HCT116 (cell line): ENCODE measurements at regions not wholly inside any gene's neighbourhood (a gene's known extent, or its start where the extent isn't known, plus 50 kb on each side); places are given as distances from the start of the nearest gene placed in this dataset.

ENCODE experiments used
- ATAC-seq: fragments of 200-7000 bp; cut with Tn5 transposase; 2 replicates; pipeline ENCODE4 v1.9.1; 2020; ENCODE audit warnings: mild to moderate bottlenecking, moderate library complexity
- BruUV-seq: library from RNA; stranded (reverse); fragments of 400-500 nt; replicated peaks from 2 replicates; lab custom pipeline; 2021; lab: Mats Ljungman, UMichigan
- CTCF ChIA-PET: fragments of 300-600 bp; sonication (Branson Sonifier 250); formaldehyde crosslinking; loops from one replicate; lab custom pipeline; 2021; ENCODE audit warnings: antibody characterized with exemption; lab: Charles Lee
- POLR2A ChIA-PET: fragments of 300-600, 350-600 bp; sonication (Branson Sonifier 250); formaldehyde crosslinking; loops from one replicate; lab custom pipeline; 2021; ENCODE audit warnings: antibody characterized with exemption; lab: Charles Lee
- RAD21 ChIA-PET, 2 experiments: fragments of 300-600 bp; sonication (Branson Sonifier 250); formaldehyde crosslinking; loops; one replicate each; lab custom pipeline; 2023; ENCODE audit warnings: low total read pairs in 2 of 2; ENCODE audit not compliant: uncharacterized antibody in 2 of 2, unreplicated experiment in 2 of 2, low non-redundant PET in 1 of 2; lab: Charles Lee
- DNase-seq: peaks from one replicate; pipeline ENCODE4 v3.0.0-alpha.2; 2010; ENCODE audit warnings: low read depth, low spot score
- H2AFZ ChIP-seq: fragments of 200-600 bp; shearing (Covaris generic), sonication (generic); 2 replicates; pipeline ENCODE4 v1.6.1; 2017; ENCODE audit warnings: low read depth, mixed run types, mixed read lengths, antibody characterized with exemption, low read length; ENCODE audit not compliant: poor library complexity, severe bottlenecking
- H3K27ac ChIP-seq: 2 replicates; pipeline ENCODE4 v1.5.1; 2012; ENCODE audit warnings: low read depth, low read length
- H3K27me3 ChIP-seq: fragments of 200-600 bp; sonication (generic); 2 replicates; pipeline ENCODE4 v1.6.1; 2016; ENCODE audit warnings: mixed run types, low read length, mixed read lengths; ENCODE audit not compliant: insufficient read depth
- H3K36me3 ChIP-seq, 2 experiments: fragments of 200-500 bp in 1 of 2; fragments of 200-600 bp in 1 of 2; sonication (Bioruptor generic) in 1 of 2; sonication (generic) in 1 of 2; 2 replicates each; pipeline versions ENCODE4 v1.5.1 to v1.6.1; 2014 to 2016; ENCODE audit warnings: low read length in 2 of 2, inconsistent platforms in 1 of 2, mixed read lengths in 1 of 2, mixed run types in 1 of 2; ENCODE audit not compliant: insufficient read depth in 2 of 2, control insufficient read depth in 1 of 2
- H3K4me1 ChIP-seq, 2 experiments: fragments of 200-600 bp in 1 of 2; sonication (generic) in 1 of 2; 2 replicates each; pipeline versions ENCODE4 v1.5.1 to v1.6.1; 2012 to 2017; ENCODE audit warnings: low read length in 2 of 2, inconsistent platforms in 1 of 2, mild to moderate bottlenecking in 1 of 2, mixed read lengths in 1 of 2, mixed run types in 1 of 2, moderate library complexity in 1 of 2; ENCODE audit not compliant: insufficient read depth in 2 of 2, control insufficient read depth in 1 of 2
- H3K4me2 ChIP-seq: fragments of 200-600 bp; sonication (generic); 2 replicates; pipeline ENCODE4 v1.6.1; 2017; ENCODE audit warnings: mixed run types, low read length, mixed read lengths
- H3K4me3 ChIP-seq, 2 experiments: fragments of 200-600 bp in 1 of 2; sonication (generic) in 1 of 2; replicated peaks in 1 of 2; 2 replicates each; pipeline ENCODE4 v1.5.1; 2011 to 2016; ENCODE audit warnings: low read length in 2 of 2, control low read depth in 1 of 2, low read depth in 1 of 2, mild to moderate bottlenecking in 1 of 2, mixed read lengths in 1 of 2, mixed run types in 1 of 2
- H3K79me2 ChIP-seq: fragments of 200-600 bp; sonication (generic); 2 replicates; pipeline ENCODE4 v1.6.1; 2017; ENCODE audit warnings: mild to moderate bottlenecking, mixed run types, low read length, moderate library complexity, mixed read lengths; ENCODE audit not compliant: insufficient read depth
- H3K9ac ChIP-seq: fragments of 200-600 bp; sonication (generic); 2 replicates; pipeline ENCODE4 v1.6.1; 2016; ENCODE audit warnings: low read length, mixed read lengths
- H3K9me2 ChIP-seq: fragments of 200-600 bp; sonication (generic), shearing (Covaris generic); 2 replicates; pipeline ENCODE4 v1.6.1; 2017; ENCODE audit warnings: mixed run types, mild to moderate bottlenecking, moderate library complexity; ENCODE audit not compliant: insufficient read depth
- H3K9me3 ChIP-seq, 2 experiments: fragments of 200-500 bp in 1 of 2; fragments of 200-600 bp in 1 of 2; sonication (Bioruptor generic) in 1 of 2; sonication (generic) in 1 of 2; 2 replicates each; pipeline ENCODE4 v1.6.1; 2014 to 2017; ENCODE audit warnings: low read length in 2 of 2, mixed read lengths in 2 of 2, inconsistent platforms in 1 of 2, low read depth in 1 of 2, mild to moderate bottlenecking in 1 of 2, mixed run types in 1 of 2, moderate library complexity in 1 of 2; ENCODE audit not compliant: control insufficient read depth in 1 of 2, insufficient read depth in 1 of 2
- H4K20me1 ChIP-seq: fragments of 200-600 bp; sonication (generic), shearing (Covaris generic); 2 replicates; pipeline ENCODE4 v1.6.1; 2017; ENCODE audit warnings: mixed run types, mild to moderate bottlenecking, moderate library complexity; ENCODE audit not compliant: insufficient read depth
- CBX3 ChIP-seq: IDR thresholded peaks from 2 replicates; pipeline ENCODE4 v1.6.1; 2012; ENCODE audit warnings: low read depth
- CEBPB ChIP-seq: IDR thresholded peaks from 2 replicates; pipeline ENCODE4 v1.6.1; 2012; ENCODE audit warnings: low read depth
- CTCF ChIP-seq, 3 experiments: fragments of 200-600 bp in 1 of 3; sonication (generic) in 1 of 3; IDR thresholded peaks in 2 of 3; conservative IDR thresholded peaks in 1 of 3; 2 replicates each; pipeline ENCODE4 v1.5.1; 2012 to 2017; ENCODE audit warnings: low read depth in 2 of 3, low read length in 2 of 3, antibody characterized with exemption in 1 of 3, borderline replicate concordance in 1 of 3, control low read depth in 1 of 3, mild to moderate bottlenecking in 1 of 3, mixed read lengths in 1 of 3, mixed run types in 1 of 3, moderate library complexity in 1 of 3; ENCODE audit not compliant: insufficient read depth in 1 of 3
- EGR1 ChIP-seq: IDR thresholded peaks from 2 replicates; pipeline ENCODE4 v1.6.1; 2012; ENCODE audit warnings: low read depth
- ELF1 ChIP-seq: IDR thresholded peaks from 2 replicates; pipeline ENCODE4 v1.6.1; 2012; ENCODE audit warnings: low read depth, borderline replicate concordance
- EZH2 ChIP-seq: fragments of 200-600 bp; sonication (generic); IDR thresholded peaks from 2 replicates; pipeline ENCODE4 v1.6.1; 2017; ENCODE audit warnings: antibody characterized with exemption, mixed run types
- EZH2phosphoT487 ChIP-seq: fragments of 200-600 bp; IDR thresholded peaks from 2 replicates; pipeline ENCODE4 v1.6.1; 2018; ENCODE audit warnings: antibody characterized with exemption, borderline replicate concordance
- FOSL1 ChIP-seq: IDR thresholded peaks from 2 replicates; pipeline ENCODE4 v1.6.1; 2012; ENCODE audit warnings: low read depth
- POLR2A ChIP-seq: IDR thresholded peaks from 2 replicates; pipeline ENCODE4 v1.7.0; 2011; ENCODE audit warnings: borderline replicate concordance; ENCODE audit not compliant: insufficient read depth, insufficient read length; ENCODE audit errors: extremely low read depth
- POLR2AphosphoS5 ChIP-seq: IDR thresholded peaks from 2 replicates; pipeline ENCODE4 v1.6.1; 2011; ENCODE audit warnings: mild to moderate bottlenecking, low read depth, low read length, moderate library complexity
- RAD21 ChIP-seq: IDR thresholded peaks from 2 replicates; pipeline ENCODE4 v1.6.1; 2012; ENCODE audit warnings: low read depth, mild to moderate bottlenecking
- REST ChIP-seq: IDR thresholded peaks from 2 replicates; pipeline ENCODE4 v1.6.1; 2012; ENCODE audit warnings: low read depth
- SIN3A ChIP-seq: IDR thresholded peaks from 2 replicates; pipeline ENCODE4 v1.6.1; 2012; ENCODE audit warnings: low read depth
- SRF ChIP-seq: IDR thresholded peaks from 2 replicates; pipeline ENCODE4 v1.6.1; 2012; ENCODE audit warnings: low read depth
- TCF7L2 ChIP-seq: IDR thresholded peaks from 2 replicates; pipeline ENCODE4 v1.7.0; 2011; ENCODE audit warnings: borderline replicate concordance, inconsistent platforms; ENCODE audit not compliant: insufficient read depth, insufficient read length; ENCODE audit errors: extremely low read depth
- YY1 ChIP-seq: IDR thresholded peaks from 2 replicates; pipeline ENCODE4 v1.6.1; 2011; ENCODE audit warnings: low read length, low read depth, moderate library complexity, mild to moderate bottlenecking; ENCODE audit not compliant: insufficient replicate concordance; ENCODE audit errors: extremely low read depth
- ZNF274 ChIP-seq: fragments of 200-500 bp; sonication (Bioruptor generic); IDR thresholded peaks from 2 replicates; pipeline ENCODE4 v1.6.1; 2014; ENCODE audit warnings: mild to moderate bottlenecking, low read depth, low read length, inconsistent platforms
- intact Hi-C: fragments of 100-400 bp; cut with micrococcal nuclease; formaldehyde crosslinking; loops from 2 replicates; pipeline ENCODE4 v1.10.0; 2022
- TF ChIP-seq, protein P1 (sequence below): IDR thresholded peaks from 2 replicates; pipeline ENCODE4 v1.6.1; 2012
- TF ChIP-seq, protein P2 (sequence below): IDR thresholded peaks from 2 replicates; pipeline ENCODE4 v1.6.1; 2012

DNA sequence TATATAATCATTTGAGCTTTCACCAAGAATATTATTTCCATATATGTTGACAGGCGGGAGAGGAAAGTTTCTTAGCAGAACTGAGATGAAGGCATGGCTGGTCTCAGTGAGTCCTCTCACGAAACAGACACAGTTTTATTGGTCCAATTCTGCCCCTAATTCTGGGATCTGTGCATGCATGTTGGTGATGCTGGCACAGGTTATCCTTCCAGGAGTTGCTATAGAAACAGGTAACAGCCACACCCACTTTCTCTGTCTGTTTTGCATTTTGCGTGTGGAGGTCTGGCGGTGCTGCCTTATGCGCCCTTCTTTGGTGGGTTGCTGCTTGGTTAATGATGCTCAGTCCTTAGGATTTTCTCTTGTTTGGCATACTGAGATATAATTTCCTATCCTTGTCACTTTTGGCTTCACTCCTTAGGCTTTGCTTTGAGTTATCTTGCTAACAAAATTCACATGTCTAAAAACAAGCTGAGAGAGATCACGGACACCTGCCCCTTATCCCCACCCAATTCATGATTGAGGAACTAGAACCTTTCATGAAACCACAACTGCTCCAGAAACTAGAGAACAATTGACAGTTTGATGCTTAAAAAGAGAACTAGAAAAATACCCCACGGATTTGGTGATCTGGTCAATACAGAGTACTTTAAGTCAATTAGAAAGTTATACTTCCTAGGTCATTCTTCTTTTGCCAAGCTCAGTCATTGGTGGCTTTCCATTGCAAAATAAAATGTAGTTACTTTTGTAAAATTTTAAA, 189.3 kb downstream of the FAT3 start:
- H3K36me3 ChIP-seq: no peaks in the 10 kb centered on the region
- POLR2A ChIA-PET: no interaction called here
- DNase-seq: no peak
- H3K4me2 ChIP-seq: no peak overlapping the region
- BruUV-seq: no TSS peak
- intact Hi-C loops: no loop called here
- CTCF ChIA-PET: no interaction called here
- no peak for ATAC-seq
- peaks cover 0 to 11% of the 10 kb centered on the region in 2 experiments; a peak in 1 of 4 replicates for H3K9me3 ChIP-seq
- no peaks in the 10 kb centered on the region for H4K20me1 ChIP-seq
- H3K4me3 ChIP-seq: no peak overlapping the region
- no peak overlapping the region for H3K27ac ChIP-seq
- H3K27me3 ChIP-seq: no peaks in the 10 kb centered on the region
- H2AFZ ChIP-seq: no peak overlapping the region
- TF ChIP-seq SRF (no peak), CEBPB (no peak), POLR2A (no peak), TCF7L2 (no peak), CTCF (IDR thresholded peaks at IDR 0.05 in 2 of 3, conservative IDR thresholded peaks at IDR 0.05 in 1 of 3; ENCODE audit: borderline replicate concordance in 1 of 3, insufficient read depth in 1 of 3, low read depth in 2 of 3, low read length in 2 of 3) (no peak), ZNF274 (no peak), POLR2AphosphoS5 (no peak), YY1 (no peak), SIN3A (no peak), EZH2phosphoT487 (no peak), REST (no peak), EGR1 (no peak), RAD21 (no peak), FOSL1 (no peak), ELF1 (no peak), CBX3 (no peak), EZH2 (no peak)
- TF ChIP-seq, protein P1, sequence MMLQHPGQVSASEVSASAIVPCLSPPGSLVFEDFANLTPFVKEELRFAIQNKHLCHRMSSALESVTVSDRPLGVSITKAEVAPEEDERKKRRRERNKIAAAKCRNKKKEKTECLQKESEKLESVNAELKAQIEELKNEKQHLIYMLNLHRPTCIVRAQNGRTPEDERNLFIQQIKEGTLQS: no peak
- TF ChIP-seq, protein P2, sequence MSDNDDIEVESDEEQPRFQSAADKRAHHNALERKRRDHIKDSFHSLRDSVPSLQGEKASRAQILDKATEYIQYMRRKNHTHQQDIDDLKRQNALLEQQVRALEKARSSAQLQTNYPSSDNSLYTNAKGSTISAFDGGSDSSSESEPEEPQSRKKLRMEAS: no peak
- H3K9me2 ChIP-seq: no peaks in the 10 kb centered on the region
- no peaks in the 10 kb centered on the region for H3K79me2 ChIP-seq
- RAD21 ChIA-PET: no interaction called here
- H3K9ac ChIP-seq: no peak overlapping the region
- no peaks in the 10 kb centered on the region for H3K4me1 ChIP-seq
